Suppressor macrophage treated with lipopolysaccharide for 4 hours (primary cell): ENCODE measurements at regions not wholly inside any gene's neighbourhood (a gene's known extent, or its start where the extent isn't known, plus 50 kb on each side); places are given as distances from the start of the nearest gene placed in this dataset.
"Not testable (repeated sequence)": the region's sequence is repeated elsewhere in the genome, so short reads cannot be mapped to it uniquely, and the experiment has no call there.

Source experiments
- DNase-seq: peaks from one replicate; pipeline ENCODE4 v3.0.0-alpha.2; 2020

- no peak for DNase-seq
Observed at GRCh38 chr9:135392511-135392910, 87.1 kb upstream of the PPP1R26 start.

GRCh38 chr9:135394131-135394530 is 85.5 kb upstream of the PPP1R26 start:
- no peak for DNase-seq

- no peak for DNase-seq
Observed at GRCh38 chr9:135394699-135395645, 84.6 kb upstream of the PPP1R26 start.

- DNase-seq: no peak
Observed at GRCh38 chr9:135397142-135397541, 82.4 kb upstream of the PPP1R26 start.

- no peak for DNase-seq
Observed at GRCh38 chr9:135399000-135399649, 80.5 kb upstream of the PPP1R26 start.

GRCh38 chr9:135400496-135400895 is 79.1 kb upstream of the PPP1R26 start:
- DNase-seq: no peak

GRCh38 chr9:135401218-135401617 is 78.4 kb upstream of the PPP1R26 start:
- DNase-seq: no peak

- DNase-seq: no peak
Observed at GRCh38 chr9:135402048-135402738, 77.4 kb upstream of the PPP1R26 start.

- DNase-seq: no peak
Observed at GRCh38 chr9:135402739-135403695, 76.6 kb upstream of the PPP1R26 start.

GRCh38 chr9:135403733-135404450 is 75.7 kb upstream of the PPP1R26 start:
- no peak for DNase-seq

GRCh38 chr9:135404451-135405144 is 75.0 kb upstream of the PPP1R26 start:
- DNase-seq: no peak

- DNase-seq: not testable (repeated sequence)
Observed at GRCh38 chr9:135405145-135405464, 74.5 kb upstream of the PPP1R26 start.

- no peak for DNase-seq
Observed at GRCh38 chr9:135408476-135409254, 70.9 kb upstream of the PPP1R26 start.

GRCh38 chr9:135409286-135410200 is 70.0 kb upstream of the PPP1R26 start:
- DNase-seq: no peak

GRCh38 chr9:135410421-135410820 is 69.2 kb upstream of the PPP1R26 start:
- DNase-seq: no peak

GRCh38 chr9:135410831-135411473 is 68.6 kb upstream of the PPP1R26 start:
- no peak for DNase-seq

- not testable (repeated sequence) for DNase-seq
Observed at GRCh38 chr9:135411605-135412004, 68.0 kb upstream of the PPP1R26 start.

GRCh38 chr9:135412315-135413085 is 67.1 kb upstream of the PPP1R26 start:
- DNase-seq: peak; percentile 75
